ENCODE measurements at regions not wholly inside any gene's neighbourhood (a gene's known extent, or its start where the extent isn't known, plus 50 kb on each side); places are given as distances from the start of the nearest gene placed in this dataset.

GRCh38 chr1:30313176-30313575 lies 410.2 kb downstream of the MATN1 start:
- no peaks in the 10 kb centered on the region for H3K9me3 Mint-ChIP-seq
- no peak for DNase-seq
- no peak for ATAC-seq (replicated peaks)
- no peak overlapping the region for H3K27ac Mint-ChIP-seq
- peaks cover 0 to 2% of the 10 kb centered on the region in 2 donors for H3K4me1 Mint-ChIP-seq (ENCODE audit: low read depth in 2 of 2)
- H3K4me3 Mint-ChIP-seq, result no peak overlapping the region
- peaks cover 61 to 81% of the 10 kb centered on the region in 2 donors for H3K27me3 Mint-ChIP-seq
- H3K36me3 Mint-ChIP-seq (ENCODE audit: insufficient read depth), result no peaks in the 10 kb centered on the region

GRCh38 chr1:30312226-30312625 lies 411.2 kb downstream of the MATN1 start:
- peaks cover 57 to 81% of the 10 kb centered on the region in 2 donors for H3K27me3 Mint-ChIP-seq
- no peak overlapping the region for H3K27ac Mint-ChIP-seq
- H3K36me3 Mint-ChIP-seq (ENCODE audit: insufficient read depth), result no peaks in the 10 kb centered on the region
- no peak for ATAC-seq (replicated peaks)
- no peak overlapping the region for H3K4me3 Mint-ChIP-seq
- DNase-seq, result no peak
- H3K4me1 Mint-ChIP-seq (ENCODE audit: low read depth in 2 of 2), result peaks cover 0 to 2% of the 10 kb centered on the region in 2 donors
- H3K9me3 Mint-ChIP-seq, result no peaks in the 10 kb centered on the region

- Mint-ChIP-seq H3K4me3 (no peak overlapping the region), H3K27ac (no peak overlapping the region), H3K36me3 (ENCODE audit: insufficient read depth) (no peaks in the 10 kb centered on the region), H3K4me1 (ENCODE audit: low read depth in 2 of 2) (peaks cover 0 to 2% of the 10 kb centered on the region in 2 donors), H3K9me3 (no peaks in the 10 kb centered on the region), H3K27me3 (peaks cover 54 to 81% of the 10 kb centered on the region in 2 donors)
- ATAC-seq (replicated peaks) (no peak), DNase-seq (no peak)
Observed at GRCh38 chr1:30311749-30312148, 411.6 kb downstream of the MATN1 start.

GRCh38 chr1:30310966-30311742 lies 412.2 kb downstream of the MATN1 start:
- Mint-ChIP-seq H3K27me3 (peaks cover 55 to 81% of the 10 kb centered on the region in 2 donors), H3K36me3 (ENCODE audit: insufficient read depth) (no peaks in the 10 kb centered on the region), H3K9me3 (no peaks in the 10 kb centered on the region), H3K4me1 (ENCODE audit: low read depth in 2 of 2) (peaks cover 0 to 2% of the 10 kb centered on the region in 2 donors), H3K4me3 (no peak overlapping the region), H3K27ac (no peak overlapping the region)
- ATAC-seq (replicated peaks), result no peak
- DNase-seq, result no peak

GRCh38 chr1:30307182-30307581 lies 416.2 kb downstream of the MATN1 start:
- Mint-ChIP-seq H3K27me3 (peaks cover 31 to 68% of the 10 kb centered on the region in 2 donors), H3K9me3 (no peaks in the 10 kb centered on the region), H3K27ac (no peak overlapping the region), H3K4me1 (ENCODE audit: low read depth in 2 of 2) (no peaks in the 10 kb centered on the region), H3K36me3 (ENCODE audit: insufficient read depth) (peaks cover 4% of the 10 kb centered on the region), H3K4me3 (no peak overlapping the region)
- no peak for ATAC-seq (replicated peaks)
- DNase-seq, result no peak

- Mint-ChIP-seq H3K27ac (no peak overlapping the region), H3K4me1 (ENCODE audit: low read depth in 2 of 2) (no peaks in the 10 kb centered on the region), H3K4me3 (no peak overlapping the region), H3K36me3 (ENCODE audit: insufficient read depth) (peaks cover 4% of the 10 kb centered on the region), H3K27me3 (peaks cover 24 to 56% of the 10 kb centered on the region in 2 donors), H3K9me3 (no peaks in the 10 kb centered on the region)
- DNase-seq, result no peak
- ATAC-seq (replicated peaks), result no peak
Observed at GRCh38 chr1:30305519-30305918, 417.9 kb downstream of the MATN1 start.

- no peak overlapping the region for H3K4me3 Mint-ChIP-seq
- H3K27ac Mint-ChIP-seq, result no peak overlapping the region
- H3K27me3 Mint-ChIP-seq, result peaks cover 28 to 60% of the 10 kb centered on the region in 2 donors
- no peaks in the 10 kb centered on the region for H3K9me3 Mint-ChIP-seq
- ATAC-seq (replicated peaks), result no peak
- no peak for DNase-seq
- peaks cover 4% of the 10 kb centered on the region for H3K36me3 Mint-ChIP-seq (ENCODE audit: insufficient read depth)
- H3K4me1 Mint-ChIP-seq (ENCODE audit: low read depth in 2 of 2), result no peaks in the 10 kb centered on the region
Observed at GRCh38 chr1:30305061-30305460, 418.3 kb downstream of the MATN1 start.

GRCh38 chr1:30304080-30304479 lies 419.3 kb downstream of the MATN1 start:
- DNase-seq (no peak), ATAC-seq (replicated peaks) (no peak)
- Mint-ChIP-seq H3K4me1 (ENCODE audit: low read depth in 2 of 2) (no peaks in the 10 kb centered on the region), H3K27ac (no peak overlapping the region), H3K36me3 (ENCODE audit: insufficient read depth) (peaks cover 4% of the 10 kb centered on the region), H3K27me3 (peaks cover 34 to 70% of the 10 kb centered on the region in 2 donors), H3K9me3 (no peaks in the 10 kb centered on the region), H3K4me3 (no peak overlapping the region)

GRCh38 chr1:30303387-30303786 lies 420.0 kb downstream of the MATN1 start:
- H3K27ac Mint-ChIP-seq, result no peak overlapping the region
- DNase-seq (no peak), ATAC-seq (replicated peaks) (no peak)
- no peaks in the 10 kb centered on the region for H3K4me1 Mint-ChIP-seq (ENCODE audit: low read depth in 2 of 2)
- H3K27me3 Mint-ChIP-seq, result peaks cover 29 to 67% of the 10 kb centered on the region in 2 donors
- no peak overlapping the region for H3K4me3 Mint-ChIP-seq
- H3K36me3 Mint-ChIP-seq (ENCODE audit: insufficient read depth), result peaks cover 4% of the 10 kb centered on the region
- no peaks in the 10 kb centered on the region for H3K9me3 Mint-ChIP-seq

- Mint-ChIP-seq H3K9me3 (no peaks in the 10 kb centered on the region), H3K4me3 (no peak overlapping the region), H3K27ac (no peak overlapping the region), H3K36me3 (ENCODE audit: insufficient read depth) (peaks cover 4% of the 10 kb centered on the region), H3K4me1 (ENCODE audit: low read depth in 2 of 2) (no peaks in the 10 kb centered on the region), H3K27me3 (peaks cover 25 to 66% of the 10 kb centered on the region in 2 donors)
- ATAC-seq (replicated peaks) (no peak), DNase-seq (no peak)
Observed at GRCh38 chr1:30302858-30303257, 420.5 kb downstream of the MATN1 start.

GRCh38 chr1:30300669-30301068 lies 422.7 kb downstream of the MATN1 start:
- H3K36me3 Mint-ChIP-seq (ENCODE audit: insufficient read depth), result peaks cover 4% of the 10 kb centered on the region
- no peaks in the 10 kb centered on the region for H3K9me3 Mint-ChIP-seq
- no peak overlapping the region for H3K4me3 Mint-ChIP-seq
- H3K27me3 Mint-ChIP-seq, result peaks cover 35 to 60% of the 10 kb centered on the region in 2 donors
- H3K4me1 Mint-ChIP-seq (ENCODE audit: low read depth in 2 of 2), result no peaks in the 10 kb centered on the region
- ATAC-seq (replicated peaks) (no peak), DNase-seq (no peak)
- H3K27ac Mint-ChIP-seq, result no peak overlapping the region

- no peaks in the 10 kb centered on the region for H3K4me1 Mint-ChIP-seq (ENCODE audit: low read depth in 2 of 2)
Observed at GRCh38 chr1:30299393-30299792, 424.0 kb downstream of the MATN1 start.

GRCh38 chr1:30295674-30296073 lies 427.7 kb downstream of the MATN1 start:
- Mint-ChIP-seq H3K36me3 (ENCODE audit: insufficient read depth) (no peaks in the 10 kb centered on the region), H3K4me3 (no peak overlapping the region), H3K4me1 (ENCODE audit: low read depth in 2 of 2) (peaks cover 0 to 2% of the 10 kb centered on the region in 2 donors), H3K27ac (no peak overlapping the region), H3K27me3 (peaks cover 45 to 49% of the 10 kb centered on the region in 2 donors), H3K9me3 (no peaks in the 10 kb centered on the region)
- DNase-seq, result no peak
- ATAC-seq (replicated peaks), result no peak

More at GRCh38 chr1:30299393-30299792, 424.0 kb downstream of the MATN1 start:
- Mint-ChIP-seq H3K4me3 (no peak overlapping the region), H3K27me3 (peaks cover 35 to 51% of the 10 kb centered on the region in 2 donors), H3K27ac (no peak overlapping the region), H3K9me3 (no peaks in the 10 kb centered on the region), H3K36me3 (ENCODE audit: insufficient read depth) (peaks cover 4% of the 10 kb centered on the region)
- no peak for ATAC-seq (replicated peaks)
- no peak for DNase-seq

GRCh38 chr1:30295266-30295665 lies 428.1 kb downstream of the MATN1 start:
- Mint-ChIP-seq H3K9me3 (no peaks in the 10 kb centered on the region), H3K27ac (no peak overlapping the region), H3K4me1 (ENCODE audit: low read depth in 2 of 2) (peaks cover 0 to 2% of the 10 kb centered on the region in 2 donors), H3K36me3 (ENCODE audit: insufficient read depth) (no peaks in the 10 kb centered on the region), H3K27me3 (peaks cover 45 to 49% of the 10 kb centered on the region in 2 donors), H3K4me3 (no peak overlapping the region)
- DNase-seq (no peak), ATAC-seq (replicated peaks) (no peak)
